ENCODE measurements at regions not wholly inside any gene's neighbourhood (a gene's known extent, or its start where the extent isn't known, plus 50 kb on each side); places are given as distances from the start of the nearest gene placed in this dataset.

GRCh38 chr5:120779674-120780073 is 315.6 kb downstream of the PRR16 start:
- TF ChIP-seq, protein P1, sequence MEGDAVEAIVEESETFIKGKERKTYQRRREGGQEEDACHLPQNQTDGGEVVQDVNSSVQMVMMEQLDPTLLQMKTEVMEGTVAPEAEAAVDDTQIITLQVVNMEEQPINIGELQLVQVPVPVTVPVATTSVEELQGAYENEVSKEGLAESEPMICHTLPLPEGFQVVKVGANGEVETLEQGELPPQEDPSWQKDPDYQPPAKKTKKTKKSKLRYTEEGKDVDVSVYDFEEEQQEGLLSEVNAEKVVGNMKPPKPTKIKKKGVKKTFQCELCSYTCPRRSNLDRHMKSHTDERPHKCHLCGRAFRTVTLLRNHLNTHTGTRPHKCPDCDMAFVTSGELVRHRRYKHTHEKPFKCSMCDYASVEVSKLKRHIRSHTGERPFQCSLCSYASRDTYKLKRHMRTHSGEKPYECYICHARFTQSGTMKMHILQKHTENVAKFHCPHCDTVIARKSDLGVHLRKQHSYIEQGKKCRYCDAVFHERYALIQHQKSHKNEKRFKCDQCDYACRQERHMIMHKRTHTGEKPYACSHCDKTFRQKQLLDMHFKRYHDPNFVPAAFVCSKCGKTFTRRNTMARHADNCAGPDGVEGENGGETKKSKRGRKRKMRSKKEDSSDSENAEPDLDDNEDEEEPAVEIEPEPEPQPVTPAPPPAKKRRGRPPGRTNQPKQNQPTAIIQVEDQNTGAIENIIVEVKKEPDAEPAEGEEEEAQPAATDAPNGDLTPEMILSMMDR (IDR thresholded peaks at IDR 0.05), result no peak
- TF ChIP-seq POLR2A (IDR thresholded peaks at IDR 0.05), result no peak
- TF ChIP-seq POLR2AphosphoS5 (IDR thresholded peaks at IDR 0.05), result no peak
- no peak for TF ChIP-seq EP300 (IDR thresholded peaks at IDR 0.05)
